IMR-90 (cell line): ENCODE measurements at regions not wholly inside any gene's neighbourhood (a gene's known extent, or its start where the extent isn't known, plus 50 kb on each side); places are given as distances from the start of the nearest gene placed in this dataset.

Experiments used
- CHD1 ChIP-seq: IDR thresholded peaks from 2 replicates; pipeline ENCODE4 v1.6.1; 2012; ENCODE audit warnings: low read depth, low read length, improper control_type of control experiment
- FOS ChIP-seq: fragments of 150-350 bp; IDR thresholded peaks from 2 replicates; pipeline ENCODE4 v1.6.1; 2016; ENCODE audit warnings: low read depth, low read length
- MAFK ChIP-seq: IDR thresholded peaks from 2 replicates; pipeline ENCODE4 v1.6.1; 2012; ENCODE audit warnings: low read depth, low read length, improper control_type of control experiment
- MXI1 ChIP-seq: IDR thresholded peaks from 2 replicates; pipeline ENCODE4 v1.6.1; 2012; ENCODE audit warnings: low read depth, mild to moderate bottlenecking, low read length, moderate library complexity, borderline replicate concordance
- POLR2A ChIP-seq: IDR thresholded peaks from 2 replicates; pipeline ENCODE4 v1.6.1; 2012; ENCODE audit warnings: mild to moderate bottlenecking, low read depth, low read length
- RAD21 ChIP-seq: IDR thresholded peaks from 2 replicates; pipeline ENCODE4 v1.6.1; 2012; ENCODE audit warnings: low read length, improper control_type of control experiment
- RCOR1 ChIP-seq: IDR thresholded peaks from 2 replicates; pipeline ENCODE4 v1.6.1; 2012; ENCODE audit warnings: mild to moderate bottlenecking, low read length, improper control_type of control experiment; ENCODE audit not compliant: insufficient replicate concordance
- RFX5 ChIP-seq: IDR thresholded peaks from 2 replicates; pipeline ENCODE4 v1.8.0; 2012; ENCODE audit warnings: low read depth, mild to moderate bottlenecking, low read length, moderate library complexity
- SMC3 ChIP-seq: fragments of 150-350 bp; IDR thresholded peaks from 2 replicates; pipeline ENCODE4 v1.6.1; 2016; ENCODE audit warnings: low read depth, mild to moderate bottlenecking, antibody characterized with exemption, low read length, moderate library complexity
- TF ChIP-seq, protein P1 (sequence below): conservative IDR thresholded peaks from 2 replicates; pipeline ENCODE4 v1.5.1; 2012; ENCODE audit warnings: mild to moderate bottlenecking, low read depth, low read length, improper control_type of control experiment
- TF ChIP-seq, protein P2 (sequence below): fragments of 150-350 bp; IDR thresholded peaks from 2 replicates; pipeline ENCODE4 v1.6.1; 2016; ENCODE audit warnings: low read depth, mild to moderate bottlenecking, low read length, moderate library complexity, borderline replicate concordance
- TF ChIP-seq, protein P3 (sequence below): fragments of 150-350 bp; IDR thresholded peaks from 2 replicates; pipeline ENCODE4 v1.6.1; 2017; ENCODE audit warnings: mild to moderate bottlenecking, antibody characterized with exemption, low read length, low read depth

DNA sequence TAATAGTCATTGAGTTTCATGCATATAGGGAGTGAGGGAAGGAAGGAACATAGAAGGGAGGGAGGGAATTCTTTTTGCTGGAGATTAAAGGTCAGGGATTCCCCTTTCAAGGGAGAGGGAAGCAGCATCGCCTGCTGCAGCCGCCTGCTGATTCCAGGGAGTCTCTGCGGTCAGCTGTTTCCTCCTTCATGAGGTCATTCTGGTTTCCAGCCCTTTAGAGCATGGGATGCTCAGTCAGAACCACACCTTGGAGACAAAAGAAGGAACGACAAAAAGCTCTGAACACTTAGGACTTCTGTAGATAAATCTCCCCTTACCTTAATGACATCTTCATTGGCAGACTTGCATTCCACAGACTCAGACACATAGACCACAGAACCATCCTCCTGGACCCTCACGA lies 923.0 kb upstream of the TMEM132C start:
- TF ChIP-seq, protein P1, sequence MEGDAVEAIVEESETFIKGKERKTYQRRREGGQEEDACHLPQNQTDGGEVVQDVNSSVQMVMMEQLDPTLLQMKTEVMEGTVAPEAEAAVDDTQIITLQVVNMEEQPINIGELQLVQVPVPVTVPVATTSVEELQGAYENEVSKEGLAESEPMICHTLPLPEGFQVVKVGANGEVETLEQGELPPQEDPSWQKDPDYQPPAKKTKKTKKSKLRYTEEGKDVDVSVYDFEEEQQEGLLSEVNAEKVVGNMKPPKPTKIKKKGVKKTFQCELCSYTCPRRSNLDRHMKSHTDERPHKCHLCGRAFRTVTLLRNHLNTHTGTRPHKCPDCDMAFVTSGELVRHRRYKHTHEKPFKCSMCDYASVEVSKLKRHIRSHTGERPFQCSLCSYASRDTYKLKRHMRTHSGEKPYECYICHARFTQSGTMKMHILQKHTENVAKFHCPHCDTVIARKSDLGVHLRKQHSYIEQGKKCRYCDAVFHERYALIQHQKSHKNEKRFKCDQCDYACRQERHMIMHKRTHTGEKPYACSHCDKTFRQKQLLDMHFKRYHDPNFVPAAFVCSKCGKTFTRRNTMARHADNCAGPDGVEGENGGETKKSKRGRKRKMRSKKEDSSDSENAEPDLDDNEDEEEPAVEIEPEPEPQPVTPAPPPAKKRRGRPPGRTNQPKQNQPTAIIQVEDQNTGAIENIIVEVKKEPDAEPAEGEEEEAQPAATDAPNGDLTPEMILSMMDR, result no peak
- TF ChIP-seq POLR2A (no peak), CHD1 (no peak), RCOR1 (no peak), MAFK (no peak), MXI1 (no peak), RAD21 (no peak), RFX5 (no peak), SMC3 (no peak), FOS (no peak)
- TF ChIP-seq, protein P2, sequence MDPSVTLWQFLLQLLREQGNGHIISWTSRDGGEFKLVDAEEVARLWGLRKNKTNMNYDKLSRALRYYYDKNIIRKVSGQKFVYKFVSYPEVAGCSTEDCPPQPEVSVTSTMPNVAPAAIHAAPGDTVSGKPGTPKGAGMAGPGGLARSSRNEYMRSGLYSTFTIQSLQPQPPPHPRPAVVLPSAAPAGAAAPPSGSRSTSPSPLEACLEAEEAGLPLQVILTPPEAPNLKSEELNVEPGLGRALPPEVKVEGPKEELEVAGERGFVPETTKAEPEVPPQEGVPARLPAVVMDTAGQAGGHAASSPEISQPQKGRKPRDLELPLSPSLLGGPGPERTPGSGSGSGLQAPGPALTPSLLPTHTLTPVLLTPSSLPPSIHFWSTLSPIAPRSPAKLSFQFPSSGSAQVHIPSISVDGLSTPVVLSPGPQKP, result no peak
- TF ChIP-seq, protein P3, sequence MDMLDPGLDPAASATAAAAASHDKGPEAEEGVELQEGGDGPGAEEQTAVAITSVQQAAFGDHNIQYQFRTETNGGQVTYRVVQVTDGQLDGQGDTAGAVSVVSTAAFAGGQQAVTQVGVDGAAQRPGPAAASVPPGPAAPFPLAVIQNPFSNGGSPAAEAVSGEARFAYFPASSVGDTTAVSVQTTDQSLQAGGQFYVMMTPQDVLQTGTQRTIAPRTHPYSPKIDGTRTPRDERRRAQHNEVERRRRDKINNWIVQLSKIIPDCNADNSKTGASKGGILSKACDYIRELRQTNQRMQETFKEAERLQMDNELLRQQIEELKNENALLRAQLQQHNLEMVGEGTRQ, result no peak
